ENCODE measurements at regions not wholly inside any gene's neighbourhood (a gene's known extent, or its start where the extent isn't known, plus 50 kb on each side); places are given as distances from the start of the nearest gene placed in this dataset.

- TF ChIP-seq, protein P1, sequence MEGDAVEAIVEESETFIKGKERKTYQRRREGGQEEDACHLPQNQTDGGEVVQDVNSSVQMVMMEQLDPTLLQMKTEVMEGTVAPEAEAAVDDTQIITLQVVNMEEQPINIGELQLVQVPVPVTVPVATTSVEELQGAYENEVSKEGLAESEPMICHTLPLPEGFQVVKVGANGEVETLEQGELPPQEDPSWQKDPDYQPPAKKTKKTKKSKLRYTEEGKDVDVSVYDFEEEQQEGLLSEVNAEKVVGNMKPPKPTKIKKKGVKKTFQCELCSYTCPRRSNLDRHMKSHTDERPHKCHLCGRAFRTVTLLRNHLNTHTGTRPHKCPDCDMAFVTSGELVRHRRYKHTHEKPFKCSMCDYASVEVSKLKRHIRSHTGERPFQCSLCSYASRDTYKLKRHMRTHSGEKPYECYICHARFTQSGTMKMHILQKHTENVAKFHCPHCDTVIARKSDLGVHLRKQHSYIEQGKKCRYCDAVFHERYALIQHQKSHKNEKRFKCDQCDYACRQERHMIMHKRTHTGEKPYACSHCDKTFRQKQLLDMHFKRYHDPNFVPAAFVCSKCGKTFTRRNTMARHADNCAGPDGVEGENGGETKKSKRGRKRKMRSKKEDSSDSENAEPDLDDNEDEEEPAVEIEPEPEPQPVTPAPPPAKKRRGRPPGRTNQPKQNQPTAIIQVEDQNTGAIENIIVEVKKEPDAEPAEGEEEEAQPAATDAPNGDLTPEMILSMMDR (IDR thresholded peaks at IDR 0.05) = no peak
- TF ChIP-seq POLR2AphosphoS5 (IDR thresholded peaks at IDR 0.05) (no peak), POLR2A (IDR thresholded peaks at IDR 0.05) (no peak), EP300 (IDR thresholded peaks at IDR 0.05) (no peak)
These were observed 620.5 kb upstream of the CITED2 start for GRCh38 chr6:139994998-139995397.
